ENCODE measurements at regions not wholly inside any gene's neighbourhood (a gene's known extent, or its start where the extent isn't known, plus 50 kb on each side); places are given as distances from the start of the nearest gene placed in this dataset.
A peak's percentile ranks its signal among the peaks of the same experiment; 100 is the strongest.

GRCh38 chr9:113741886-113742854 lies 133.9 kb upstream of the ZNF618 start:
- no peak for DNase-seq (ENCODE audit: low read depth)

DNA sequence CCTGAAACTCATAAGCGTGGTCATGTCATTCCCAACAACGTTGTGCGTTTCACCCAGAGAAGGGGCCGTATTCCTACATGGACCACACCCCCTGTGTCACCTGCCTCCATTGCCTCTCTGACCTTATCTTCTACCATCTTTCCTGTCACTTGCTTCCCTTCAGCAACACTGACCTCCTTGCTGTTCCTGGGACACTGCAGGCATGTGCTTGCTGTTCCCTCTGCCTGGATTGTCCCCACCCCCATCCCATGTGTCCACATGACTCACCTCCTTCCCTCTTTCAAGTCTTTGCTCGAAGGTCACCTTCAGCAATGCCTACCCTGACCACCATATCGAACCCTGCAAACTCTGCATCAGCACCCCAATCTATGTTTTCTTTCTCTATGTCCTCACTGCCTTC lies 133.2 kb upstream of the ZNF618 start:
- no peak for DNase-seq (ENCODE audit: low read depth)

DNA sequence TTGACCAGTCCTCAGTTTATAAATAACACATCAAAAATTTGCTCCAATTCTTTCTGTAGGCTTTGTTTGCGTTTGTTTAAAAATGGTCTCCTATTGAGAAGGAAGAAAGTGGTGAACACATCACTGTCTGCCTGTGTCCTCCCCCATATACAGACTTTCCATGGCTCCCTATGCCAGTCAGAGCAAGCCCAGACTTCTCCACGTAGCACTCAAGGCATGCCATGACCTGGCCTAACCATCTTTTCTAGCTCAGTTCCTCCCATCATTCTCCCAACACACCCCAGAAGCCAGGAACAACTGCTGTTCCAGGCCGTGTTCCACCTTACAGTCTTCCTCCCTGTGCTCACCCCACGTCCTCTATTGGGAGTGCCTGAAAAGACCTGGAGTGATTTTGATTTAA lies 129.6 kb upstream of the ZNF618 start:
- no peak for DNase-seq (ENCODE audit: low read depth)

- DNase-seq (ENCODE audit: low read depth), result no peak
Observed at GRCh38 chr9:113748135-113748534, 128.0 kb upstream of the ZNF618 start.

DNA sequence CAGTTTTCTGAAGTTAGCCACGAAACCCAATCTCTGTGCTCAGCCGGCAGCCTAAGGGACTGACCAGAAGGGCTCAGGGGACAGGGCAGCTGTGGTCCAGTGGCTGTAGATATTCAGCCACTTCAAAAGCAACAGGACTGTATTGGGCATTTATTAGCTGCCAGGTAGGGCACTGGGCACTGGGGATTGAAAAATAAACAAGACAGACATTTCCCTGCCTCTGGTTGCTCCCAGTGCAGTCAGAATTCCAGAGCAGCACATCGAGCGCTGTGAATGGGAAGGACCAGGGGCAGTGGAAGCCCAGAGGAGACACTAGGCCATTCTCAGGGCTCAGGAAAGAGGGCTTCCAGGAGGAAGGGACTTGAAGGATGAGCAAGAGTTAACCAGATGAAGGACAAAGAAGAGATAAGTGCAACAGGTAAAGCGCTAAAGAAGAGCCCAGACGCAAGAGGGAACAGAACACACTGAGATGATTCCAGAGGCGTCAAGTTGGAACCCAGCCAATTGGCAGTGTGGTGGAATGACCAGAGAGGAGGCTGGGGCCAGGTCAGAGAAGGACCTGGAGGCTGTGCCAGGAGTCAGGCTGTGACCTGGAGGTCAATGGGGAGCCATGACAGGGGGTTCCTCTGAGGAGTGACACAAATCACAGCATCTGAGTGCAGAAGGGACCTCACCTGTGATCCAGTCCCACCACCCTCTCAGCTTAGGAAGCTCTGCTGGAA lies 122.5 kb upstream of the ZNF618 start:
- no peak for DNase-seq (ENCODE audit: low read depth)

DNA sequence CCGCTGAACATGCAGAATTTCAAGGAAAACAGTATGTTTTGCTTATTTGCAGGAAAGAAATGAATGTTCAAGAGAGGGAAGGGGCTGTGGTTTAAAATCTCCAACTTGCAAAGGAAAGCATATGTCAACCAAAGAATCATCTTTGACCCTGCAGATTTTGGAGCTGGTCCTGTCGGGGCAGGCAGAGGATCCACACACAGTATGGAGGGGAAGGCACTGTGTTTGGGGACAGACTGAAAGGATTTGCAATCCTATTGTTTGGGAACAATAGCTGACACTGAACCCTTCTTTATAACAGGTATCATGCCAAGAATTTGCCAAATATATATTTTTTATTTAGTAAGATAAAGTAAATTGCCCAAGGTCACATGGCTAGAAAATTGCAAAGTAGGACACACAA lies 121.4 kb upstream of the ZNF618 start:
- no peak for DNase-seq (ENCODE audit: low read depth)

DNA sequence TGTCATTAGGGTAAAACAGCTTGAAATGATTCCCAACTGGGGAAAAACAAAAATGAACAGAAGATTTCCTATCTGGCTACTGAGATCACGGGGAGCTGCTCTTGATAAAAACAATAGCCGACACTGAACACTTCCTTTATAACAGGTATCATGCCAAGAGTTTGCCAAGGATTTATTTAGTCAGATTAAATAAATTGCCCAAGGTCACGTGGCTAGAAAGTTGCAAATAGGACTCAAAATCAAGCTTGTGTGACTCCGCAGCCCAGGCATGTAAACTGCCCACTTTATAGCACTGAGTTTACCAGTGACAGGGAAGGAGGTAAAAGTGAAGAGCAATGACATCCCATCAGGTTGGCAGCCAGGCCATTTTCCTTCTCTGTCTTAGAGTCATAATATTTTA lies 120.7 kb upstream of the ZNF618 start:
- DNase-seq (ENCODE audit: low read depth), result no peak

DNA sequence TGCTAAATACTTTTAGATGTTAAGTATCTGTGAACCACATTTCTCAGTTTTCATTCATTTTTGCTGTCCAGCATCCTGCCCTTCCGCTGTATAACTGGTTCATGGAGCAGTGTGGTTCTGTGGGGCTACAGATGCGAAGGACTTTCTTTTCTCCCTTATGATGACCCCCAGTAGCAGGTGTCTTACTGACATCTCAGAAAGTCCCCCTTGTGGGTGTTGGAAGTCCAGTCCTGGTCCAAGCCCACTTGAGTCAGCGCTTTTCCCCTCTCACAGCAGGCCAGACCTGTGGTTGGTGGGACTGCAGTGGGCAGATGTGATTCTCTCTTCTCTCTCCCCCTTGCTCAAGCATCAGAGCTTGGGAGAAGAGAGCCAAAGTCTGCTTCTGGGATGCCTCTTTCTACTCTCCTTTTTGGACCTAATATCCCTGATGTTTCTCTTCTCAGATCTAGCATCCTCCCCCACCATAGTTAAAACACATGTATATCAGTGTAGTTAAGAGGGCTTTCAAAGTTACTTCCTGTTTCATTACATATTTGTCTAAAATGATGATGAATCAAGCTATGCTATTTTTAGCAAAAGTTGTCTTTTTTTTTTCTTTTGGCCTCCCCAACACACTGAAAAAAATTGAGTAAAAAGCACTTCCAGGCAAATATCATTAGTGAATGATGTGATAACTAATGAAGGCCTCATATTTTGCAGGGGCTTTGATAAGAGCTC lies 119.5 kb upstream of the ZNF618 start:
- no peak for DNase-seq (ENCODE audit: low read depth)

GRCh38 chr9:113763429-113763828 lies 112.7 kb upstream of the ZNF618 start:
- DNase-seq (ENCODE audit: low read depth), result no peak

DNA sequence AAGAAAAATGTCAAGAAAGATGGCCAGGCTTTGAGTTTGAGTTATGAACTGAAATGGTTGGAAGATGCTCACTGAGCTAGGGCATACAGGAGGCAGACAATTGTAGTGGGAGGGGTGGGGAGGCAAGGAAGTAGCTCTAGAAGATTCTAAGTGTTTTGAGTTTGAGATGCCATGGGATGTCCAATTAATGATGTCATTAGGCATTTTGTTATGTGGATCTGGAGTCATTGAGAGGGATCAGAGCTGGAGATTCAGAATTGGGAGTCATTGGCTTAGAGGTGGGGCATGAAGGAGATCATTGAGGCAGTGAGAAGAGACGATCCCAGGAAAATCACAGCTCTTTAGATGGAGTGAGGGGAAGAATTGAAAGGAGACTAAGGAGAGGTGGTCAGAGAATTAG lies 111.5 kb upstream of the ZNF618 start:
- DNase-seq (ENCODE audit: low read depth), result no peak

GRCh38 chr9:113769412-113769811 lies 106.7 kb upstream of the ZNF618 start:
- DNase-seq (ENCODE audit: low read depth), result no peak

GRCh38 chr9:113770396-113770795 lies 105.7 kb upstream of the ZNF618 start:
- no peak for DNase-seq (ENCODE audit: low read depth)

DNA sequence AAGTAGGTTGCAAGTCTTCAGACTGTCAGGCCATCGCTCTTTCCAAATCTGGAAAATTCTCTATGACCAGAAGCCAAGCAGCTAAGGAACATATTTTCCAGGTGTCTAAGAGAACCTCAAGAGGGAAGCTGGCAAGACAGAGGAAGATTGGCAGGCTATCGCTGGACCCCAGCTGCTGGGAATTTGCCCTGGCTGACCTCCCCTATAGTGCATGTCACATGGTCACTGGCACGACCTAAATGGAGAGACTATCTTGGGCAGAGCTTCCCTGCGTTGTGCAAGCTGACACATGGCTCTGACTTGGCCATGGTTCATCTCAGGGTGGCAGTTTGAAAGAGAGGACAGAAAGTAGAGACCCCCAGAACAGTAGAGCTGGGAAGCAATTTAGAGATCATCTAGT lies 104.9 kb upstream of the ZNF618 start:
- no peak for DNase-seq (ENCODE audit: low read depth)

DNA sequence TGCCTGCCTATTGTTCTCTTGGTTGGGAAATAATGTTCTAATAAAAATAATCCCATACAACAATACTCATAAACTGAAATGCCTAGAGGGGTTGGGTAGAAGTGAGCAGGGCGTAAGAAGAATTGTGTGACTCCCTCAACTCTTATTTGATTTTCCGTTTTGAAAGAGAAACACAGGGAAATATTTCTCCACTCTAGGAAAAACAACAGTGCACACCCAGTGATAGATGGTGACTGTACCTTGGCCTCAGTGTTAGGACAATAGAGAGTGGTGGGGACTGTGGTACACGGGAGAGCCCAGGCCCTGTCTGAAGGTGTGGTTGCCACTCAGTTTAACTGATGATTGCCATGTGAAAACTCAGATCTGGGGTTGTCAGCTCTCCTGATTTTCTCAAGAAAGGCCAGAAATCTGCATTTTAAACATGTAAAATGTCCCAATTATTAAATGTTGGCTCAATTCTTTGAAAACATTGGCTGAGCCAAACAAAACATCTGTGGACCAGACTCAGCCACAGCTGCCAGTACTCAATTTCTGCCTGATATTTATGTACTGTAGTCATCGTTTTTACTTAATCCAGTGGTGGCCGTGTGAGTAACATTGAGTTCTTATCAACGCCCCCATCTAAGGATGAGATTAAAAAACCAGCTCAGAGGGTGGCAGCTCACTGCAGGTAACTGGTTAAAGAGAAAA lies 103.8 kb upstream of the ZNF618 start:
- DNase-seq (ENCODE audit: low read depth), result peak; percentile 72

GRCh38 chr9:113774963-113775362 lies 101.1 kb upstream of the ZNF618 start:
- DNase-seq (ENCODE audit: low read depth), result no peak

- DNase-seq (ENCODE audit: low read depth), result peak; percentile 23
Observed at GRCh38 chr9:113775749-113776148, 100.4 kb upstream of the ZNF618 start.

DNA sequence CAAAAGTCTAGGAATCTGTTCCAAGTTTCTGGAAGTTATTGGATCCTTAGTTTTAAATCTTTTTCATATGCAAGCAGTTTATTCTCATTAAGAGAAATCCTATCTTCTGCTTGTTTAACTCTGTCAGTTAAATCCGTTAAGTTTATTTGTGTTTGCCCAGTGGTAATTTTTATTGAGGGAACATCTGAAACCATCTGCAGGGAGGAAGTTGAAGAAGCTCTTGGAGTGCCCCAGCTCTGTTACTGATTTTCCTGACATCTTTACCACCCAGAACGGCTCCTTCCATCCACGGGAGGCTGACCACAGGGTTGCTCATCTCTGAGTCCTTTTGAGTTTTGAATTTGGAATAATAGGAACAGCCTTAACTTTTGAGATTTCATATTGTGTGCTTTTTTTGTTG lies 99.9 kb upstream of the ZNF618 start:
- DNase-seq (ENCODE audit: low read depth), result no peak

- DNase-seq (ENCODE audit: low read depth), result no peak
Observed at GRCh38 chr9:113781381-113781780, 94.7 kb upstream of the ZNF618 start.

GRCh38 chr9:113781896-113782295 lies 94.2 kb upstream of the ZNF618 start:
- DNase-seq (ENCODE audit: low read depth), result no peak

DNA sequence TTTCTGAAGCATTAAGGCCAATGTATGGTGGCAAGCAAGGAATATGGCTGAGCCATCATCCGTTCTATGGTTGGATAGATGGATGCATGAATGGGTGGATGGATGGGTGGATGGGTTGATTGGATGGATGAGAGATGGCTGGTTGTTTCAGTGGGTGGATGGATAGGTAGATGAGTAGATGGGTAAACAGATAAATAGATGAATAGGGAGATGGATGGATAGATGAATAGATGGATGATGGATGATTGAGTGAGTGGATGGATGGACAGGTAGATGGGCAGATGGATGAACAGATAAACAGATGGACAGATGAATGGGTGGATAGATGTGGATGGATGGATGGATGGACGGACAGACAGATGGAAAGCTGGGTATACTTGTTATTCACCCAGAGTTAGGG lies 92.6 kb upstream of the ZNF618 start:
- no peak for DNase-seq (ENCODE audit: low read depth)

DNA sequence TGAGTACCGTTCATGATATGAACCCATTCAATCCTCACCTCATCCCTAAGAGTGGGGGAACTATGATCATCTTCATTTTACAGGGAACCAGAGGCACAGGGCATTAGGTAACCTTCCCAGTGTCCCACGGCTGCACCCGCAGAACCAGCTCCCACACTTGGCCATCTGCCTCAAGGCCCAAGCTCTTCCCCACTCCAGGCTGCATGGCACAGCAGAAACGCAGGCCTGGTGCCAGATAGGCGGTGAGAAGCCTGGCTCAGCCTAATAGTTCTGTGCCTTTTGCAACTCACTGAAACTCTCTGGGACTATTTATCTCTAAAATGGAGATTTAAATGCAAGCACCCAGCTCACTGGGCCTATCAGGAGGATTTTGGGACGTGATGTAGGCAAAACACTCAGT lies 90.8 kb upstream of the ZNF618 start:
- DNase-seq (ENCODE audit: low read depth), result no peak

DNA sequence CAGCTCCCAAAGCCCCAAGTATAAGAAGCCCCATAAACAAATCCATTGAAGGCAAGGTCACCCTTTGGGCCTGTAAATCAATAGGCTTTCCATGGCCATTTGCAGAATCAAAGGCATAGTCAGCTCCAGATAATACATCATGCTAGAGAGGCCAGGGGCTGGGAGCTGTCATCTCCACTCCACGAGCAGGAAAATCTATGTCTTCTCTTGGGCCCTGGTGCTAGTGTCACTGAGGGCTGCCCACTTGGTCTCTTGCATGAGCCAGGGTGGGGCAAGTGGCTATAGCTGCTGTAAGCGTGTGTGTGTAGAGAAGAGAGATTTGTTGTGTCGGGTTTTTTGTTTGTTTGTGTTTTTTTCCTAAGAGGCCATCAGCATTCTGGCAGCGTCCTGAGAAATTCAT lies 90.0 kb upstream of the ZNF618 start:
- no peak for DNase-seq (ENCODE audit: low read depth)

Measured in iris pigment epithelial cell (primary cell).